GM19193 (cell line): ENCODE measurements at regions not wholly inside any gene's neighbourhood (a gene's known extent, or its start where the extent isn't known, plus 50 kb on each side); places are given as distances from the start of the nearest gene placed in this dataset.

Experiments used
- POLR2A ChIP-seq: IDR thresholded peaks from 4 replicates; pipeline ENCODE4 v1.6.1; 2011; ENCODE audit not compliant: insufficient read depth, insufficient read length; ENCODE audit errors: extremely low read depth

- no peak for TF ChIP-seq POLR2A
Observed at GRCh38 chr22:48188231-48188721, 1425.8 kb downstream of the TBC1D22A start.

GRCh38 chr22:48187356-48187755, 1424.9 kb downstream of the TBC1D22A start:
- TF ChIP-seq POLR2A, result no peak

DNA sequence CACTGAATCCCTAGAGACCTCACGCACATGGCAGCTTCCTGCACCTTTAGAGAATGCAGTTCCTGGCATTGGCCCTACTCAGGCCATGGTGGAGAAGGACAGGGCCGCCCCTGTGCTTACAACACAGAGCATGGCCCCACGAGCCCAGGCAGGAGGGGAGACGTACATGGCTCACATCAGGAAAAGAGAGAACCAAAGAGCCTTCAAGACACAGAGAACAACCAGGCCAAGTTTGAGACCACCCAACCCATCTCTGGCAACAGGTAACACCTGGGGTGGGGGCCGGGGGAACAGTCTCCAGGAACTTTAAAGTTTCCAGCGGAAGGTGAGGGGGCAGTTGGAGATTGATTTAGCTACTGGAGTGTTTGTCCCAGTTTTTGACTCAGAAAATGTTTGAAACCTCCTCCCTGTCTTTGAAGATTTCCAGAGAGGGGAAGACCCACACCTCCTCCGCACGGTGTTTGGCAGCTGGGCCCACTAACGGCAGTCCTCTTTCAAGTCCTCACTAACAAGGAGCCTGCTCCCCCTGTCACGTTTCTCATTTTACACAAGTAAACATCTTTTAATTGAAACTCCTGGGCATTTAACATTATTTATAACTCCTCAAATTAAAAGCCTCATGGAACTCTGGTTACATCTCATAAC, 1423.8 kb downstream of the TBC1D22A start:
- TF ChIP-seq POLR2A, result no peak

DNA sequence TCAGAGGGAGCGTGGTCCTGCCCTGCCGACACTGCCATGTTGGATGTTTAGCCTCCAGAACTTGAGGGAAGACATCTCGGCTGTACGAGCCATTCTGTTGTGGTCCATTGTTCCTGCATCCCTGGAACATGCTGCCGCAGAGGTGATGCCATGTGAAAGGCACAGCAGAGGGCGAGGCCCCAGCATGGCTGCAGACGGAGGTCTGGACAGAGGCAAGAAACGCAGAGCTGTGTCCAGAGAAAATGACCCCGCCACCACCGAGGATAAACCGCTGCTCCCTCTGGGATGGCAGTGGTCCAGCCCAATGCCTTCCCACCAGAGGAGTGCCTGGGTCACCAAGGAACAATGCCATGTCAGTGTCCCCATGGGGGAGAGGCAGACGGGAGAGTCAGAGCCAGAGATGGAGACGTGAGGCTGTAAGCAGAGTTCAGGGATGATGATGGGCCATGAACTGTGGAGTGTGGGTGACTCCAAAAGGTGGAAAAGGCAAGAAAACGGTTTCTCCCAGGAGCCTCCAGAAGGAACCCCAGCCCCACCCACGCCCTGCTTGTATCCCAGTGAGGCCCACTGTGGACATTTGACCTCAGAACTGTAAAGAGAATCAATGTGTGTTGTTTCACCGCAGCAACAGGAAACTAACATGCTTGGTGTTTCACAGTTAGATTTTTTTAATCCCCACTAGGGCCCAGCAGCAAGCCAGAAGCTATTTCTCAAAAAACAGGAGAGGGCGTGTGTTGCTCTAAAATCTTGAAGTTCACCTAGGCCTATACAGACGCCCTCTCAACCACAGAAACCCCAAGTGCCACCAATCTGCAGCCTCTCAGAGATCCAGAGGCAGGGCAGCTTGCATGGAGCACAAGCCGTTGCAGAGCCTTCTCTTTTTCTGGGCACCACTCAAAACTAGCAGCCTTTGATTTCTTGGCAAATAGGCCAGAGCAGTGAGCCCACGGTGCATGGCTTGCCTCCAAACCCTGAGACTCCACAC, 1422.9 kb downstream of the TBC1D22A start:
- TF ChIP-seq POLR2A, result no peak

- TF ChIP-seq POLR2A, result no peak
Observed at GRCh38 chr22:48182846-48183805, 1420.7 kb downstream of the TBC1D22A start.

DNA sequence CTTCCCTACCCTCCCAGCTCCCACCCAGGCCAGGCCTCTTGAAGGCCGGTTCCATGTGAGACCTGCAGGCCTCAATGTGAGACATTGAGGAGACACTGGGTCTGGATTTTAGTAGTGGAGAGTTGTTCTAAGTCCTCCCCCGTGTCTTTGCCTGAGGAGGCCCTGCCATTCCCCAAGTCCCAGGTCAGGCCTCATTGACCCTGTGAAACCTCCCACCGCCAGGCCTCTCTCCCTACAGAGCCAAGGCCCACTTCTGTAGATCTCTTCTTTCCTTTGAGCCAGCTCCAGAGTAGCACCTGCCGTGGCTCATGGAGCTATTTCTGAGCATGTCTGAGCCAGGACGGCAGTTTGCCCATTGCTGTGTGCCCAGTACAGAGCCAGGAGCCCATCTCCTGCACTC, 1419.6 kb downstream of the TBC1D22A start:
- no peak for TF ChIP-seq POLR2A

GRCh38 chr22:48181263-48181955, 1419.0 kb downstream of the TBC1D22A start:
- TF ChIP-seq POLR2A, result no peak

DNA sequence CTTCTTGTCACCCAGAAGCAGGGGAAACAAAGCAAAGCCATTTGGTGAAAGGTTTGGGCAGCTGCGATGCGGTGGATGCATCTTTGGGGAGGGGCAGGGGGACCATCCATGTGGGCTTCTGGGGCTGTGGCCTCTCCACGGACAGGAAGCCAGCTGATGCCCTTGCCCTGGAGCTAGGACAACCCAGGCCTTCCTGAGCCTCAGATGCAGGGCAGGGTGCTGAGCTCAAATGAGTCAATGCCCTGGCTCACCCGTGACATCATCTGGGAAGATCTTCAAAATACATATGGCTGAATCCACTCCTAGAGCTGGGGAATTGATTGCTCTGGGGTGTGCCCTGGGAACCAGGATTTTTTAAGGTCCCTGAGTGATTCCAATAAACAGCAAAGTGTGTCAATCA, 1418.2 kb downstream of the TBC1D22A start:
- TF ChIP-seq POLR2A, result no peak

DNA sequence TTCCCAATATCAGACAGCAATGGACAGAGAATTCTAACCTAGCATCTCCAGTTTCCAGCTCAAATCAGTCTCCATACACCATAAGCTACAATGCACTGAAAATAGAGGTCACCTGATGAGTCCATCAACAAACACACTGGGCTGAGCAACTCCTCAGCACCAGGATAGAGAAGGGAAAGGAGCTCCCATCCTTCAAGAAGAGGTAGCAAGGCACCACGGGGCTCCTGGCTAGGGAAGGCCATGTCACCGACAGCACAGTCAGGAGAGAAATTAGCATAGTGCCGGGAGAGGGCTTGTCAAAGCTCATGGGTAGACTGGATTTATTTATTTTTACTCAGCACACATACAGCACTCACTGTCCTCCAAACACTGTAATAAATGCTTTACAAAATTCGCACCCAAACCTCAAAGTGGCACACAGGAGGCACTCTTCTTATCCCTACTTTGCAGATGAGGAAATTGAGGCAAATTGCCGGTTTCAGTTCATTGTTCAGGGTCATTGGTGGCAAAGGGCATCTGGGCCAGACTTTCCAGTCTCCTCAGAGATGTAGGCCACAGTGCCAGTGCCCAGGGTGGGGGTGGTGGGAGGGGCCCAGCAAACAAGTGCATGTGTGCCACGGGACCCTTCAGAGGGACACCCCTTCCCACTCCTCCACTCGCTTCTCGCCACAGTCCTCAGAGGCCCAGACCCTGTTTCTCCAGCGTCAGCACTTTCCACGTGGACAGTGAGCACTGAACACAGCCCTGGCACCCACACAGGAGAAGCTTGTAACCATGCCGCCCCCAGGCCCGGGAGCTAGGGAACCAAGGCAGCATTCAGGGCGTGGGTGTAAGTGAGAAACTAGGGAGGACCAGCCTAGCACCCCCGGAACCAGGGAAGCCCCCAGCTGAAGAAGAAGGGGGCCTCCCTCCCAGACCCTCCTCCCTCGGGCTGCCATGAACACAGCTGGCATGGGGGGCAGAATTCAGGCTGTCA, 1417.4 kb downstream of the TBC1D22A start:
- no peak for TF ChIP-seq POLR2A

GRCh38 chr22:48178536-48178935, 1416.1 kb downstream of the TBC1D22A start:
- TF ChIP-seq POLR2A, result no peak

DNA sequence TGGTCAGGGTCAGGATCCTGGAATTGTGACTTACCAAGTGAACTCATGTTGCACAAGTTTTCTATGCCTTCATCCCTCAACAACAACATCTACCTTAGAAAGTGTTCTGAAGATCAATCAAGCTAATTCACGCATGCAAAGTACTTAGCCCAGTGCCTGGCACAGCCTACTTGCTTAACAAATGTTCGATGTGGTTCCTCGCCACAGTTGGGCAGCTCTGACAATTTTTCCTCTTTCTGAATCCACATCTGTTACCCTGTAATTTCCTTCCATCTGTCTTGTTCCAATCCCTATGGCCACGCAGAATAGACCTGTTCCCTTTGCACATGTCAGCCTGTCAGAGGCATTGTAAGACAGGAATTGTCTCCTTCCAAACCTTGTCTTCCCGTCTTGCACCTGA, 1415.2 kb downstream of the TBC1D22A start:
- no peak for TF ChIP-seq POLR2A

- TF ChIP-seq POLR2A, result no peak
Observed at GRCh38 chr22:48175721-48176120, 1413.3 kb downstream of the TBC1D22A start.

GRCh38 chr22:48173773-48174160, 1411.3 kb downstream of the TBC1D22A start:
- TF ChIP-seq POLR2A, result no peak
